ENCODE measurements at regions not wholly inside any gene's neighbourhood (a gene's known extent, or its start where the extent isn't known, plus 50 kb on each side); places are given as distances from the start of the nearest gene placed in this dataset.
"Not testable (repeated sequence)": the region's sequence is repeated elsewhere in the genome, so short reads cannot be mapped to it uniquely, and the experiment has no call there.

- 92% methylated on average over 1 of the region's 3 CpGs for WGBS (ENCODE audit: insufficient coverage)
- no peaks in the 10 kb centered on the region for H3K36me3 ChIP-seq (ENCODE audit: control insufficient read depth, insufficient read depth, low read length)
- H3K27me3 ChIP-seq (ENCODE audit: control insufficient read depth, insufficient read depth, low read length): no peaks in the 10 kb centered on the region
- no peak for DNase-seq (ENCODE audit: low read depth in 4 of 6, low spot score in 6 of 6)
- H3K4me3 ChIP-seq (ENCODE audit: low read depth, low read length): no peak overlapping the region
- no peaks in the 10 kb centered on the region for H3K4me1 ChIP-seq (ENCODE audit: control insufficient read depth, insufficient read depth, low read length)
- no peak overlapping the region for H3K27ac ChIP-seq (ENCODE audit: low read depth, low read length)
- H3K9me3 ChIP-seq (ENCODE audit: control insufficient read depth, insufficient read depth, low read length): peaks cover 1% of the 10 kb centered on the region
These were observed 225.6 kb downstream of the ZNF326 start for GRCh38 chr1:90220496-90220895.

- 77% methylated on average over 20 of the region's 27 CpGs for WGBS (ENCODE audit: insufficient coverage)
- H3K9me3 ChIP-seq (ENCODE audit: control insufficient read depth, insufficient read depth, low read length); H3K4me1 ChIP-seq (ENCODE audit: control insufficient read depth, insufficient read depth, low read length); DNase-seq (ENCODE audit: low read depth in 4 of 6, low spot score in 6 of 6); H3K4me3 ChIP-seq (ENCODE audit: low read depth, low read length); H3K36me3 ChIP-seq (ENCODE audit: control insufficient read depth, insufficient read depth, low read length); H3K27me3 ChIP-seq (ENCODE audit: control insufficient read depth, insufficient read depth, low read length); H3K27ac ChIP-seq (ENCODE audit: low read depth, low read length): not testable (repeated sequence)
These were observed 224.4 kb downstream of the ZNF326 start for GRCh38 chr1:90219166-90219871.

- 93% methylated on average over 5 of the region's 6 CpGs for WGBS (ENCODE audit: insufficient coverage)
- Histone ChIP-seq H3K4me1 (ENCODE audit: control insufficient read depth, insufficient read depth, low read length) (no peaks in the 10 kb centered on the region), H3K27me3 (ENCODE audit: control insufficient read depth, insufficient read depth, low read length) (no peaks in the 10 kb centered on the region), H3K36me3 (ENCODE audit: control insufficient read depth, insufficient read depth, low read length) (no peaks in the 10 kb centered on the region), H3K4me3 (ENCODE audit: low read depth, low read length) (no peak overlapping the region), H3K27ac (ENCODE audit: low read depth, low read length) (no peak overlapping the region), H3K9me3 (ENCODE audit: control insufficient read depth, insufficient read depth, low read length) (no peaks in the 10 kb centered on the region)
- DNase-seq (ENCODE audit: low read depth in 4 of 6, low spot score in 6 of 6): no peak
These were observed 216.0 kb downstream of the ZNF326 start for GRCh38 chr1:90210633-90211491.

- Histone ChIP-seq H3K27me3 (ENCODE audit: control insufficient read depth, insufficient read depth, low read length) (no peaks in the 10 kb centered on the region), H3K27ac (ENCODE audit: low read depth, low read length) (no peak overlapping the region), H3K9me3 (ENCODE audit: control insufficient read depth, insufficient read depth, low read length) (no peaks in the 10 kb centered on the region), H3K36me3 (ENCODE audit: control insufficient read depth, insufficient read depth, low read length) (no peaks in the 10 kb centered on the region), H3K4me3 (ENCODE audit: low read depth, low read length) (no peak overlapping the region), H3K4me1 (ENCODE audit: control insufficient read depth, insufficient read depth, low read length) (no peaks in the 10 kb centered on the region)
- DNase-seq (ENCODE audit: low read depth in 4 of 6, low spot score in 6 of 6): no peak
- 40% methylated on average over 1 of the region's 5 CpGs for WGBS (ENCODE audit: insufficient coverage)
These were observed 214.0 kb downstream of the ZNF326 start for GRCh38 chr1:90208949-90209348.

- Histone ChIP-seq H3K9me3 (ENCODE audit: control insufficient read depth, insufficient read depth, low read length) (no peaks in the 10 kb centered on the region), H3K27me3 (ENCODE audit: control insufficient read depth, insufficient read depth, low read length) (no peaks in the 10 kb centered on the region), H3K4me1 (ENCODE audit: control insufficient read depth, insufficient read depth, low read length) (peaks cover 3% of the 10 kb centered on the region), H3K27ac (ENCODE audit: low read depth, low read length) (no peak overlapping the region), H3K4me3 (ENCODE audit: low read depth, low read length) (no peak overlapping the region), H3K36me3 (ENCODE audit: control insufficient read depth, insufficient read depth, low read length) (no peaks in the 10 kb centered on the region)
- DNase-seq (ENCODE audit: low read depth in 4 of 6, low spot score in 6 of 6): no peak
These were observed 211.3 kb downstream of the ZNF326 start for GRCh38 chr1:90206260-90206659.

GRCh38 chr1:90204780-90205179, 209.9 kb downstream of the ZNF326 start:
- Histone ChIP-seq H3K4me1 (ENCODE audit: control insufficient read depth, insufficient read depth, low read length) (peaks cover 3% of the 10 kb centered on the region), H3K9me3 (ENCODE audit: control insufficient read depth, insufficient read depth, low read length) (no peaks in the 10 kb centered on the region), H3K27ac (ENCODE audit: low read depth, low read length) (no peak overlapping the region), H3K27me3 (ENCODE audit: control insufficient read depth, insufficient read depth, low read length) (no peaks in the 10 kb centered on the region), H3K4me3 (ENCODE audit: low read depth, low read length) (no peak overlapping the region), H3K36me3 (ENCODE audit: control insufficient read depth, insufficient read depth, low read length) (no peaks in the 10 kb centered on the region)
- 93% methylated on average over 2 of the region's 2 CpGs for WGBS (ENCODE audit: insufficient coverage)
- DNase-seq (ENCODE audit: low read depth in 4 of 6, low spot score in 6 of 6): no peak

- no peaks in the 10 kb centered on the region for H3K27me3 ChIP-seq (ENCODE audit: control insufficient read depth, insufficient read depth, low read length)
- no peak for DNase-seq (ENCODE audit: low read depth in 4 of 6, low spot score in 6 of 6)
- no peak overlapping the region for H3K27ac ChIP-seq (ENCODE audit: low read depth, low read length)
- H3K36me3 ChIP-seq (ENCODE audit: control insufficient read depth, insufficient read depth, low read length): no peaks in the 10 kb centered on the region
- H3K9me3 ChIP-seq (ENCODE audit: control insufficient read depth, insufficient read depth, low read length): no peaks in the 10 kb centered on the region
- WGBS (ENCODE audit: insufficient coverage): no CpG with 5 or more reads among the region's 2 CpGs
- H3K4me1 ChIP-seq (ENCODE audit: control insufficient read depth, insufficient read depth, low read length): peaks cover 3% of the 10 kb centered on the region
- no peak overlapping the region for H3K4me3 ChIP-seq (ENCODE audit: low read depth, low read length)
These were observed 209.2 kb downstream of the ZNF326 start for GRCh38 chr1:90204023-90204590.

GRCh38 chr1:90201467-90202358, 206.8 kb downstream of the ZNF326 start:
- H3K9me3 ChIP-seq (ENCODE audit: control insufficient read depth, insufficient read depth, low read length): no peaks in the 10 kb centered on the region
- peaks cover 3% of the 10 kb centered on the region for H3K4me1 ChIP-seq (ENCODE audit: control insufficient read depth, insufficient read depth, low read length)
- no peak overlapping the region for H3K27ac ChIP-seq (ENCODE audit: low read depth, low read length)
- WGBS (ENCODE audit: insufficient coverage): 88% methylated on average over 4 of the region's 6 CpGs
- H3K27me3 ChIP-seq (ENCODE audit: control insufficient read depth, insufficient read depth, low read length): no peaks in the 10 kb centered on the region
- H3K4me3 ChIP-seq (ENCODE audit: low read depth, low read length): no peak overlapping the region
- H3K36me3 ChIP-seq (ENCODE audit: control insufficient read depth, insufficient read depth, low read length): no peaks in the 10 kb centered on the region
- DNase-seq (ENCODE audit: low read depth in 4 of 6, low spot score in 6 of 6): no peak

GRCh38 chr1:90200646-90201205, 205.8 kb downstream of the ZNF326 start:
- Histone ChIP-seq H3K27ac (ENCODE audit: low read depth, low read length) (no peak overlapping the region), H3K36me3 (ENCODE audit: control insufficient read depth, insufficient read depth, low read length) (no peaks in the 10 kb centered on the region), H3K4me3 (ENCODE audit: low read depth, low read length) (no peak overlapping the region), H3K4me1 (ENCODE audit: control insufficient read depth, insufficient read depth, low read length) (peaks cover 3% of the 10 kb centered on the region), H3K27me3 (ENCODE audit: control insufficient read depth, insufficient read depth, low read length) (no peaks in the 10 kb centered on the region), H3K9me3 (ENCODE audit: control insufficient read depth, insufficient read depth, low read length) (no peaks in the 10 kb centered on the region)
- 75% methylated on average over 3 of the region's 5 CpGs for WGBS (ENCODE audit: insufficient coverage)
- DNase-seq (ENCODE audit: low read depth in 4 of 6, low spot score in 6 of 6): no peak
